HG02943 (cell line): ENCODE measurements at regions not wholly inside any gene's neighbourhood (a gene's known extent, or its start where the extent isn't known, plus 50 kb on each side); places are given as distances from the start of the nearest gene placed in this dataset.

Source experiments
- ATAC-seq: cut with Tn5 transposase; IDR thresholded peaks from one replicate; pipeline ENCODE4 v1.9.1; 2021; ENCODE audit warnings: mild to moderate bottlenecking, low read depth, moderate library complexity; ENCODE audit not compliant: unreplicated experiment

DNA sequence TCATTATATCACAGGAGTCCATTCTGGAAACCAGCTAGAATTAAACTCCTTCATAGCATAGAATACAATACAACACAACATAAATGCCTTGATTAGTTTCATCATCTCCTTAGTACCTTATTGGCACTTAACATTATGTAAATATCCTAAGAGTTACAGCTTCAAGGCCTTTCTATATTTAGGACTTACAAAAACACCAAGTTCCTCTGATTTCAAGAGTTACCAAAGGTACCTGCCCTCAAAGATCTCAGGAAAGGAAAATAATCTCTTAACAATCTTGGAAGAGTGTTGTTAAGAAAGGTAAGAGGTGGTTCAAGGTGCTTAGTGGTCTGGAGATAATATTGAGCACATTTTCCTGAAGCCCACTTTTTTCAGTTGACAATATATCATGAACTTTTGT lies 477.7 kb downstream of the IGSF11 start:
- ATAC-seq: no peak

DNA sequence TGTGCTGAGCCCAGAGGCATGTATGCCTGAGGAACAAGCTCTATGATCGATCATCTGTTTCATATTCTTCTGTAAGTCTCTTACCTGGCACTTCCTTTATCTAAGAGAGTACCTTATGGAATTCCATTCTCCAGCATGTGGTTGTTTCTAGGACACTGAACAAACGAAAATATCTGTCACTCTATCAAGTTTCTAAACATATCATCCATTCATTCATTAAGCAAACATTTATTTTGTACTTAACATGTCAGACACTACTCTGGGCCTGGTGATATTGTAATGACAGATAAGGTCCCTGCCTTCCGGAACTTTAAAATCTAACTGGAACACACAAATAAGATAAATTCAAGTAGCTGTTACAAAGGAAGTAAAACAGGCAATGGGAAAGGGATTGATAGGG lies 477.1 kb downstream of the IGSF11 start:
- ATAC-seq: no peak

DNA sequence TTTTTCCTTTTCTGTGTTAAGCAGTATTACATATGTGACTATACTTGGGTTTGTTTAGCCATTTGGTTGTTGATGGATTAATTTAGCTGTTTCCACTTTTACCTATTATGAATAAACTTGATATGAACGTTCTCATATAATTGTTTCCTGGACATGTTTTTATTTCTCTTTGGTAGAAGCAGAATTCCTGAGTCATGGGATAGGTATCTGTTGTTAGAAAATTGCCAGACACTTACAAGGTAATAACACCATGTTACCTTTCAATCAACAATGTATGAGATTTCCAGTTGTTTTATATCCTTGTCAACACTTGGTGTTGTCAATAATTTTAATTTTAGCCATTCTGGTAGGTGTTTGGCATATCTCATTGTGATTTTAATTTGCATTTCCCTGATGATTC lies 475.4 kb downstream of the IGSF11 start:
- no peak for ATAC-seq

DNA sequence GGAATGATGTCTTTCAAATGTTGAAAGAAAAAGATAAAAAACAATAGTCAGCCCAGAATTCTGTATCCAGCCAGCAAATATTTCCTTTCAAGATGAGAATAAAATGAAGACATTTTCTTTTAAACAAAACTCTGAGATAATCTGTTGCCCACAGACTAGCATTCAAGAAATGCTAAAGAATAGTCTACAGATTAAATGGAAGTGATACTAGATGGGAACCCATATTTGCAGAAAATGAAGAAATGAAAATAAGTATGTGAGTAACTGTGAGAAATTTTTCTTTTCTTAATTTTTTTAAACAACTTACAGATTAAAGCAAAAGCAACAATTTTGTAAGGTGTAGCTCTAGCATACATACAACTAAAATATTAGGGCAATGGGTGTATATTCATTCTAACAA lies 469.8 kb downstream of the IGSF11 start:
- ATAC-seq: no peak

DNA sequence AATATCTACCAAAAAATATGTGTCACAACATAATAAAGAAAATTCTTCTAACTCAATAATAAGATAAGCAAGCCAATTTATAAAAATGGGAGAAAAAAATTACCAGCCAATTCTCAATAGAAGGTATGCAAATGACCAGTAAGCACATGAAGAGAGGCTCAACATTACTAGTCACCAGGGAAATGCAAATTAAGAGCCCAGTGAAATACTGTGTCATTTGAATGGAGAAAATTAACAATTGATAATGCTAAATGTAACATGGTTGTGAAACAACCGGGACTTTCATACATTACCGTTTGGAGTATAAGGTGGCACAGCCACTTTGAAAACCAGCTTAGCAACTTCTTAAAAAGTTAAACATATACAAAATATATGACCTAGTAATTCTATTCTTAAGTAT lies 460.7 kb downstream of the IGSF11 start:
- no peak for ATAC-seq

DNA sequence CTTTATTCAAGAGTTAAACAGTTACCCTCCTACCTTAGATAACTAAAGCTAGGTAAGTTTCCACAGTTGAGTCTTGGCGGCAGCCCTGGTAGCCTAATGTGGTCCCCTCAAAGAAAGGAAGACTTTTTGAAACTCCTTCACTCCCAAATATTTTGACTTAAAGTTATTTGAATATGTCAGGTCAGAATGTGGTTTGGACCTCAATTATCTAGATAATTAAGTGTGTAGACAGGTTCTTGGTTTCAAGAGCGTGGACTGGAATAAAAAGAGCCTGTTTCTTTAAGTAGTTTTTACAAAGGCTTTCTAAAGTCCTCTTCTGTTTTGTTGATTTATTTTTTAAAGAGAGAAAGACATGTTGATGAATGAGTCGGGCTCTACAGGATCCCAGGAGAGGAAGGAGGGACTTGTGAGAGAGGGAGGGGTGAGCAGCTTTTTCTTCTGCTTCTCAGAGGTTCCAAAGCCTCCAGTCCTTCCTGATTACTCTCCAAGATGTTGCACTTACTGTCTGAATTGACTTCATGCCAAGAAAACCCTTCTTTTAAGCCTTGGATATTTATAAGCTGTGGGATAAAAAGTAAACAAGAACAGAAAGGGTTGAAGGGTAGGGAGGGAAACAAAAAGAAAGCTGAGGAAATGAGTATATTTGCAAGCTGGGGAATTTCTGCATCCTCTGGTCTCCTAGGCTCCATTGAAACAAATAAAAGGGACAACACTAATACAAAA lies 457.4 kb downstream of the IGSF11 start:
- ATAC-seq: no peak

DNA sequence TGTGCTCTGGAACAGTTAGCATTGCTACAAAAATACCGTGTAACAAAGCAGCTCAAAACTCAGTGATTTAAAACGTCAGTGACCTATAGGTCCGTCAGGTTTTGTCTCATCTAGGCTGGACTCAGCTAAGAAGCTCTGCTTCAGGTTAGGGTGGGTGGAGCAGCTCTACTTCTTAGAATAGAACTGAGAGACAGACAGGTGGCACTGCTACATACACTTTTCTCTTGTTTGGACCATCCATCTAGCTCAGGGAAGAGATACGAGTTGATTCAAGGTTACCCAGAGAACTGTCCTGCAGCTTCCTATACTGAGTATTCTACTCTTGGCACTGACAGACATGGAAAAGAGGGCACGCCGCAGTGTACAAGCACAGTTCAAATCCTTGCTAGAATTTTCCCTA lies 456.1 kb downstream of the IGSF11 start:
- no peak for ATAC-seq

DNA sequence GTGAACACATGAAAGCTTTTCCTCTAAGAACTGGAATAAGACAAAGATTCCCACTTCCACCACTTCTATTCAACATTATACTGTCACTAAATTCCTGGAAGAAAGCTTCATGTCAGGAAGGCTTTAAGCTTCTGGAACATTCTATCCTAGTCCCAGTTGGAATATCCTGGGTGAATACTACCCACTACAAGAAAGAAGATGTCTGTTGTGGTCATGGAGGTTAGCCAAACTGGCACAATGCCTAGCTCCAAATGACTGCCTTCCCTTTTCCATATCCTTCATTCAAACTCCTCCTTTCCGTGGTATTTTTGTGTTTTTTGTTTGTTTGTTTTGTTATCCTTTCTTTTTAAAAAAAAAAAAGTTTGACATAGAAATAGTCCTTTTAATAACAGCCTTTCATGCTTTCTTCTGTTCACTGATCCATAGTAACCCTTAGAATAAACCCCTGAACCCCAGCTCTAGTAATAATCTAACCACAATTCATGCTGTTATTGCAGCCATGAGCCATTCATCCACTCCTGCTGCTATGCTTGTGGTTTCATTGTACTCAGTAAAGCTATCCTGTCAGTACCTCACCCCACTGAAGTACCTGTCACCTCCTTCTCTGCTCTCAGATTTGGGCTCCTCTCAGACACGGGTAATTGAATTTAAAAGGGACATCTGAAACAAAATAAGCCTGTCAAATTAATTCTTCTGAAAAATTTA lies 447.5 kb downstream of the IGSF11 start:
- no peak for ATAC-seq

DNA sequence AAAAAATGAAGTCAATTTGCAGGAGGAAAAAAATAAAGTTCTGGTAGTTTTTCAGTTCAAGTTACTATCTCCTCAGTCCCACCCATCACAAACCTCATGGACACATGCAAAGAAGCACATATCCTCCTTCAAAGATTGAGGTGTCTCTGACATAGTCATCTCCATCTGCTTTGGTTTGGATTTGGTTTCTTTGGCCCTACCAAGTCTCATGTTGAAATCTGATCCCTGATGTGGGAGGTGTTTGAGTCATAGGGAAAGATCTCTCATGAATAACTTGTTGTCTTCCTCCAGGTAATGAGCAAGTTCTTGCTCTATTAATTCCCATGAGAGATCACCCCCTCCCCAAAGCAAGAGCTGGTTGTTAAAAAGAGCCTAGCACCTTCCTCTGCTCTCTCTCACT lies 446.8 kb downstream of the IGSF11 start:
- ATAC-seq: no peak

DNA sequence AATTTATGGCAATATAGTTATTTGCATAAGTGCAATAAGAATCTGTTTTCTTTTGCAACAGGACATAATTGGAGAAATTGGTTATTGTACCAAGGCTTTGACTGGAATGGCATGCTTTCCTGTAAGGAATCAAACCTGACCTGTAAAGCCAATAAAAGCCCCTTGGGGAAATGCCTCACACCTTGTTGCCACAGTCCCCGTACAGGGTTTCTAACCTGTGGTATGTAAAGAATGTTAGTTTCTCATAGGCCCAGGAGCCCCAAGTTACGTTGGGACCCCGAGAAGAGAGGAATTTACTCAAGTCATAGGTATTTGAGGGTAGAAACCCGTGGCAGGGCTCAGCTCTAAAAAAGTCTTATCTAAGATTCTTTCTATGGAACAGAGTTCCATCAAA lies 441.4 kb downstream of the IGSF11 start:
- no peak for ATAC-seq

DNA sequence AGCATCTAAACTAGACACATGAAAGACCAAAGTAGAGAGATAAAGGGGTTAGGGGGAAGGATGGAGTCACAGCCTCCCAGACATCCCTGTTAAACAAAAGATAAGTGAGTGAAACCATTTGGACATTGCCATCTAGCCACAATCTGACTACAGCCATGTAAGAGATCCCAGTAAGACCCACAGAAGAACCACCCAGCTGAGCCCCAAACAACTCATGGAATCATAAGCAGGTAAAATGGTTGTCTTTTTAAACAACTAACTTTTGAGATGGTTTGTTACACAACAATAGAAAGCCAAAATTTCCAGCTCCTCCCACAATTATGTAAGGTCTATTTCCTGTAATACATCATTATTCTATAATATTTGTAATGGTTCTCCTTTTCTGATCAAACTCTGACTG lies 437.5 kb downstream of the IGSF11 start:
- ATAC-seq: no peak

DNA sequence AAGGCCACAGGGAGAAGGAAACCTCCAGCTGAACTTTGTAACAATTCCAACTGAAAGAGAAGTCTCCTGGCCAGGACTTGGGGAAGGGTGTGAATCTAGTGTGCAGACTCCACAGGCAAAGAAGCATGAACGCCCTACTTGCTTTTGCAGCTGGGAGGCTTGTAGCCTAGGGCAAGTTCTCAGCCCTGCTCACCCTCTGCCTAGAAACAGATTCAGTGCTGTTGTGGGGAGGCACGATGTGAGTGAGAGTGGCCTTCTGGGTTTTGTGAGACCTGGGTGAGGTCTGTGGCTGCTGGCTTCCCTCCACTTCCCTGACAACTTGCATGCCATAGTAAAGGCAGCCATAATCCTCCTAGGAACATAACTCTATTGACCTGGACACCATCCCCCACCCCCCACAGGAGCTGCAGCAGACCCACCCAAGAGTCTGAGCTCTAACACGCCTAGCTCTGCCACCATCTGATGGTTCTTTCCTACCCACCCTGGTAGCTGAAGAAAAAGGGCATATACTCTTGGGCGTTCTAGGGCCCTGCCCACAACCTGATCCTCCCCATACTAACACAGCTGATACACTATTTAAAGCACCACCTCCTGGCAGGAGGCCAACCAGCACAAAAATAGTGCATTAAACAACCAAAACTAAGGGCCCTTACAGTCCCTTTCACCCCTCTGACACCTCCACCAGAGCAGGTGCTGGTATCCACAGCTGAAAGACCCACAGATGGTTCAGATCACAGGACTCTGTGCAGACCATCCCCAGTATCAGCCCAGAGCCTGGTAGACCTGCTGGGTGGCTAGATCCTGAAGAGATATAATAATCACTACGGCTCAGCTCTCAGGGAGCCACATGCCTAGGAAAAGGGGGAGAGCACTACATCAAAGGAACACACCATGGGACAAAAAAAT lies 426.5 kb downstream of the IGSF11 start:
- ATAC-seq: no peak

DNA sequence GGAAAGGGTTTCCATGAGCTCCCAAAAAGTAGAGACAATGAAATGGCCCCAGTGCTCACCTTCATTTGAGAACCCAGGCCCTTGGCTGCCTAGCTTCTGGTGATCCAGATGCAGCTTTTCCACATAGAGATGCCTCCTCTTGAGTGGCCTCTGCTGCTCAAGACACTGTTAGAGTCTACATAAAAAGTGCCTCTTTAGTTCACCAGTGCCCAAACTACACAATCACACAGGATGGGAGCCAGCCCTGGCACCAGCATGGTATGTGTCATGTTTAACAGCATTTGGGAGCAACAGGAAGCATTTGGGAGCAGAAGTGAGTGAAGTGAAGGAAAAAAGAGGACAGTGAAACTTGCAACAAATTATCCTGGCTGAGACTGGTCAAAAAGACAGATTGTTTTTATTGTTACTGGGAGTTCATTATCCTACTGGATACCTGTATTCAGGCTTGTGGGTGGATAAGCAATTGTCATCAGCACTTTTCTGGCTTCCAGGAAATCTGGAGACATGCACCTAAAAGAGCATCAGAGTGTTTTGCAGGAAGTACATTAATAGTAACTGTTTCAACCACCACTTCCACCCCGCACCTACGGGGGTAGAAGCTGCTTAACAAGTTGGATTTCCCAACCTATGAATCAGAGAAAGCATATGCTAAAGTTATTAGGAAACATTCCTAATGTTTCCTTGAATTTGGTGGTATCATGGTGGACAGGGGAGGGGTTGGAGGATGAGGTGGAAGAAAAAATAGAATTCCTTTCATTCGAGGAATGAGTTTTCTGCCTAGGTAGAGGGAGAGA lies 416.2 kb downstream of the IGSF11 start:
- ATAC-seq: no peak

DNA sequence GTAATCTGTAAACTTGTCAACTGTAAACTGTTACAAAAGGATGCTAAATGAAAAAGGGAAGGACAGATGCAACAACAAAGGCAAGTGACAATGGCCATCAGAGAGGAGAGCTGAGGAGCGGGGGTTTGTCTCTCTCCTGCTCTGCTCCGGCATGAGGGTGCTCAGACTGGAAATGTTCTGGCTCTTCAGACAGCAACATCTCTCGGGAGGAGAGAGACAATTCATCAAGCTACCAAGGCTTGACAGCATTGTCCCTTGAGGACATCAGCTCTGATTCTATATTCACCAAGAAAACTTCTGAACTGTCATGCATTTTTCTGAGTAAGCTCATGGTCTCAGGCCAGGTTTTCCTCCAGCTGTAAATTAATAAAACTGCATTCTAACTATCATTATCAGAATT lies 408.2 kb downstream of the IGSF11 start:
- ATAC-seq: no peak

DNA sequence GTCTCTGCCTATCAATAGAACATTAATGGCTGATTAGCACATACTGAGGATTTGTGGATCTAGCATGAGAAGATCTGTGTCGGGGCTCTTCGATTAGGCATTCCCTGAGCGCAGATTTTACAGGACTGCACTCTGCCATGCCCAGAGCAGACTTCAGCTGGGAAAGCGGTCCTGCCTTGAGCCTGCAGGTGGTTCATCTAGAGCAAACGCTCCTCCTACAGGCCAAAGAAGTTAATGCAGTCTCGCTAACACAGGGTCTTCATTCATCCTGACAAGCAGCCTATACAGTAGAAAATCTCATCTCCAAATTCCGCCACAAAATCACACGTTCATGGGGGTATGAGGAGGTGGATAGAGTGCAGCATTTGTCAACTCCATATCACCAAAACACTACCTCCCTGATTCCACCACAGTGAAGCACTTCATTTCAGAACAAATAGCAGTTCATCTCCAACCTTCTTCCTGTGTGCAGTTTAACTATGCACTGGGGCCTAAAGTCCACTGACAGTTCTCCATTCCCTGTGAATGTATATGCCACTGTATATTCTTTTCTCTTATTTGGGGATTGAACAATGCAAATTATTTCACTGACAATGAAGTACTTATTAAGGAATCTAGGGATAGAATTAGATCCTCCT lies 405.8 kb downstream of the IGSF11 start:
- peak; percentile 98 for ATAC-seq

DNA sequence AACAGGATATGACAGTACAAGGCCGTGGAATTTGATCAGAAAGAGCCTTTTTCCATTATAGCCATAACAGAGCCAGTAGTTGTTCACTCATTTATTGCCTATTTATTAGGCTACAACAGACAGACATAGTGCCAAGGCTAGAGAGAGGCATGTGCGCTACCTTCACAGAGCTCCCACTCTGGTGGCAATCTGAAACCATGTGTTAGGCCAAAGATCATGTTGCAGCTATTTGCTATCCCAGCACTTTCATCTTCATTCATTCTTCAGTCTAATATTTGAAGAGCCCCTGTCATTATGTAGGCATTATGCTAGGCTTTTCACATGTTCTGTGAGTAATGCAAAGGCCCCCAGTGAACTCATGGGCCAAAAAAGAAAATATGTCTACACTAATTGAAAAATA lies 404.8 kb downstream of the IGSF11 start:
- no peak for ATAC-seq

DNA sequence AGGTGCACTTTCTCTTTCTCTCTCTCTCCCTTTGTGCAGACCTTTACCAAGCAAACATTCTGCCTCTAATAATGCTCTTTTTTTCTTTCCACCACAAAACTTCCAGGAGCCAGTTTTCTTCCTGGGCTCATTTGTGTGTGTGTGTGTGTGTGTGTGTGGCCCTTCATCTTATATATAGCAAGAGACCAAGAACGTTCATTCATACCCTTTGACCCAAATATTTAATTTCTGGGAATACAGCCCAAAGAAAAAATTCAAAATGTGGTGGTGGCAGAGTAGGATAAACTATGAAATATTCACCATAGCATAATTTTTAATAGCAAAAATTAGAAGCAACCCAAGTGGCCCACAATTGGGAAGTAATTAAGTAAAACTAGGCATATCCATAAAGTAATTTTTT lies 398.9 kb downstream of the IGSF11 start:
- ATAC-seq: no peak

DNA sequence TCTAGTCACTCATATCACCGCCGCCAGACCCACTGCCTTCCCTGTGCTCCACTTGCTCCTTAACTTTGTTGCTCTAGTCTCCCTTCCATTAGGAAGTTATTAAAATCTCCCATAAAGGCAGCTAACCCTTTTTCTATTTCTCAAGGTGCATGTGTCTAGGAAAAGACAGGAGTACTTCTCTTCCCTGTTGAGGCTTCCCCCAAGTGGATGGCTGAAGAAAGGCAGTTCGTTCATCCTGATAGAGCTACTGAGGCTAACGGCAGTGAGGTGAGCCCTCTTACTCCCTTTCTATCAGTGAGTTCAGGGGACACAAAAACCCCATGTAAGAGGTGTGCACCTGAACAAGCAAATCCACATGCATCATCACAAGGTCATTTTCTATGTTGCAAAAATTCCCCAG lies 397.8 kb downstream of the IGSF11 start:
- no peak for ATAC-seq

DNA sequence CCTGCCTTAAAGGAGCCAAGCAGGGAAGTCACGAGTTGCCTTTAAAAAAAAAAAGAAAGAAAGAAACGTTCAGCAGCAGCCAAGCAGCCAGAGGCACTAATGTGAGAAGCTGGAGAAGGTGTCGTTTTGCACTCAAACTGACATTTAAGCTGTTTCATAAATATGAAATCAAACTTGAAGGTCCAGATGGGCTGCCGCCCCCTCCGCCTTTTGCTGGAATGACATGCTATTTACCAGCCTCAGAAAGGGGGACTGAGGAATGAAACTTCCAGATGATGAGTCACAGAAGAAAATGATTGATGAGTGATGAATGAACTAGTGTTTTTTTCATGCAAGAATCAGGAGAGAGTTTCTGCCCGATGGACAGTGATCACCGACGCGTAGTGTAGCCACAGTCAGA lies 396.8 kb downstream of the IGSF11 start:
- ATAC-seq: no peak

DNA sequence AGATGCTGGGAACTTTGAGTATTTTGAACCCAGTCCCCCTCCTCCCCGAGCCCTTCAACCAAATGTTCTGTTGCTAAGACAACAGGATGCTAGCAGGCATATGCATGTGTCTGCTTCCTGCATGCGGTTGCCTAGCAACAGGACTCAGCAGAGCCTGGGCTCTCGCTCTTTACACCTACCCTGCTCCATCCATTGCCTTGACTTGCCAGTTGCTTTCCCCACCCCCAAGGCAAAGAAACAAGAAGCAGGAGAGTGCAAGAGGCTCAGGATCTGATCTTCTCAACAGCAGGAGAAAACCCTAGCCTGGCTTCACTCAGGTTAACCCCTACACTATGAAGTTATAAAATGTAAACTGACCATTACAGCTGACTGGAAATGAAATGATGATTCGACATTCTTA lies 393.0 kb downstream of the IGSF11 start:
- no peak for ATAC-seq
